K562 (cell line): ENCODE measurements at regions not wholly inside any gene's neighbourhood (a gene's known extent, or its start where the extent isn't known, plus 50 kb on each side); places are given as distances from the start of the nearest gene placed in this dataset.

Experiments used
- ATAC-seq: fragments of 200-7000 bp; cut with Tn5 transposase; 3 replicates; pipeline ENCODE4 v1.9.1; 2020; ENCODE audit warnings: moderate library complexity
- BruUV-seq: library from RNA; stranded (reverse); fragments of 400-500 nt; replicated peaks from 2 replicates; lab custom pipeline; 2021; lab: Mats Ljungman, UMichigan
- CTCF ChIA-PET: fragments of 300-600 bp; formaldehyde crosslinking; extraction: SDS; loops from one replicate; lab custom pipeline; 2021; ENCODE audit warnings: low intra/inter-chr PET ratio; lab: Yijun Ruan, JAX
- POLR2A ChIA-PET: fragments of 300-600, 350-650 bp; sonication (Branson Sonifier 250); formaldehyde crosslinking; extraction: SDS; loops from one replicate; lab custom pipeline; 2021; ENCODE audit warnings: antibody characterized with exemption, inconsistent platforms; lab: Yijun Ruan, JAX
- DNase-seq, 4 experiments: peaks; one replicate each; pipeline versions ENCODE4 v3.0.0 to v3.0.0-alpha.2; 2011 to 2018; ENCODE audit warnings: low spot score in 3 of 4, mixed read lengths in 3 of 4; ENCODE audit errors: extremely low read depth in 1 of 4
- FAIRE-seq: peaks from 2 replicates; lab custom pipeline; 2011; peaks lifted over from hg19 to GRCh38; lab: Jason Lieb, UNC
- H2AFZ ChIP-seq: 2 replicates; pipeline ENCODE4 v1.6.0; 2011; ENCODE audit warnings: low read depth, low read length, control low read depth, inconsistent platforms
- H3K27ac ChIP-seq: fragments of 200-600 bp; 3 replicates; pipeline ENCODE4 v1.8.0; 2011; ENCODE audit warnings: low read depth, mild to moderate bottlenecking, control low read depth, inconsistent platforms, low read length, moderate library complexity, mixed read lengths; ENCODE audit errors: extremely low read depth
- H3K27me3 ChIP-seq, 2 experiments: fragments of 300-600 bp in 1 of 2; 2 replicates in 1 of 2; 3 replicates in 1 of 2; pipeline versions ENCODE4 v1.6.0 to v1.8.0; 2011; ENCODE audit warnings: inconsistent platforms in 2 of 2, low read length in 2 of 2, mild to moderate bottlenecking in 1 of 2, mixed read lengths in 1 of 2, moderate library complexity in 1 of 2; ENCODE audit not compliant: control insufficient read depth in 2 of 2, insufficient read depth in 2 of 2
- H3K36me3 ChIP-seq: fragments of 300-600 bp; 3 replicates; pipeline ENCODE4 v1.8.0; 2011; ENCODE audit warnings: mild to moderate bottlenecking, low read length, inconsistent platforms; ENCODE audit not compliant: control insufficient read depth, insufficient read depth
- H3K4me1 ChIP-seq, 2 experiments: fragments of 200-600 bp in 1 of 2; replicated peaks in 1 of 2; 2 replicates in 1 of 2; 3 replicates in 1 of 2; pipeline versions ENCODE4 v1.5.1 to v1.8.0; 2011; ENCODE audit warnings: inconsistent platforms in 2 of 2, low read length in 2 of 2, mild to moderate bottlenecking in 1 of 2, mixed read lengths in 1 of 2, moderate library complexity in 1 of 2; ENCODE audit not compliant: control insufficient read depth in 2 of 2, insufficient read depth in 2 of 2
- H3K4me2 ChIP-seq: 2 replicates; pipeline ENCODE4 v1.6.1; 2011; ENCODE audit warnings: low read length, control low read depth, inconsistent platforms, mixed read lengths; ENCODE audit not compliant: insufficient read depth
- H3K4me3 ChIP-seq: fragments of 200-600 bp; sonication (generic), shearing (Covaris generic); 2 replicates; pipeline ENCODE4 v1.5.1; 2016; ENCODE audit warnings: control low read depth, inconsistent platforms
- H3K79me2 ChIP-seq: fragments of 200-600 bp; 3 replicates; pipeline ENCODE4 v1.8.0; 2011; ENCODE audit warnings: low read length, inconsistent platforms; ENCODE audit not compliant: control insufficient read depth, insufficient read depth
- H3K9ac ChIP-seq, 2 experiments: 2 replicates each; pipeline versions ENCODE4 v1.6.0 to v1.6.1; 2011; ENCODE audit warnings: low read depth in 2 of 2, low read length in 2 of 2, control low read depth in 1 of 2, inconsistent platforms in 1 of 2, mild to moderate bottlenecking in 1 of 2, mixed read lengths in 1 of 2; ENCODE audit not compliant: insufficient read depth in 1 of 2
- H3K9me1 ChIP-seq: one replicate; pipeline ENCODE4 v1.6.0; 2011; ENCODE audit warnings: inconsistent platforms, mild to moderate bottlenecking, low read length, moderate library complexity; ENCODE audit not compliant: control insufficient read depth, insufficient read depth
- H3K9me3 ChIP-seq: replicated peaks from 2 replicates; pipeline ENCODE4 v1.5.1; 2011; ENCODE audit warnings: low read depth, low read length, inconsistent platforms; ENCODE audit not compliant: control insufficient read depth, insufficient read depth
- H4K20me1 ChIP-seq: replicated peaks from 2 replicates; pipeline ENCODE4 v1.6.1; 2011; ENCODE audit warnings: low read length, inconsistent platforms, mixed read lengths; ENCODE audit not compliant: control insufficient read depth, insufficient read depth
- COPS2 ChIP-seq: fragments of 450-650 bp; conservative IDR thresholded peaks from 2 replicates; pipeline ENCODE4 v1.6.1; 2016; ENCODE audit warnings: mild to moderate bottlenecking, moderate library complexity
- DMBX1 ChIP-seq: fragments of 250-450 bp; sonication (Bioruptor Pico); IDR thresholded peaks from 2 replicates; pipeline ENCODE4 v1.8.0; 2022; ENCODE audit warnings: inconsistent platforms, mild to moderate bottlenecking, moderate library complexity, borderline replicate concordance
- HNRNPH1 ChIP-seq: fragments of 200-400 bp; formaldehyde crosslinking; optimal IDR thresholded peaks from 2 replicates; pipeline ENCODE3; 2017; ENCODE audit warnings: low read depth, mild to moderate bottlenecking, low read length, moderate library complexity
- HOXB6 ChIP-seq: fragments of 250-450 bp; sonication (Bioruptor Pico); IDR thresholded peaks from 2 replicates; pipeline ENCODE4 v1.5.1; 2022; ENCODE audit warnings: mild to moderate bottlenecking, borderline replicate concordance
- NR2C1 ChIP-seq, 2 experiments: fragments of 450-650 bp; IDR thresholded peaks; 2 replicates each; pipeline ENCODE4 v1.6.1; 2017; ENCODE audit warnings: mild to moderate bottlenecking in 2 of 2, antibody characterized with exemption in 1 of 2, inconsistent platforms in 1 of 2, missing compliant biosample characterization in 1 of 2, missing genetic modification characterization in 1 of 2
- SAP30 ChIP-seq: fragments of 200-600 bp; sonication (generic); IDR thresholded peaks from 2 replicates; pipeline ENCODE4 v1.6.1; 2012; ENCODE audit warnings: borderline replicate concordance, low read depth, mild to moderate bottlenecking, moderate library complexity, low read length, control low read depth, inconsistent platforms; ENCODE audit not compliant: insufficient read depth, poor library complexity, severe bottlenecking
- SREBF1 ChIP-seq: fragments of 150-350 bp; IDR thresholded peaks from 2 replicates; pipeline ENCODE4 v1.6.1; 2014; ENCODE audit warnings: antibody characterized with exemption, low read depth, low read length, borderline replicate concordance
- TBL1XR1 ChIP-seq, 2 experiments: IDR thresholded peaks; 2 replicates each; pipeline ENCODE4 v1.6.1; 2012; ENCODE audit warnings: improper control_type of control experiment in 2 of 2, low read length in 2 of 2, mild to moderate bottlenecking in 1 of 2
- YY1 ChIP-seq, 3 experiments: IDR thresholded peaks; 2 replicates each; pipeline ENCODE4 v1.6.1; 2011; ENCODE audit warnings: low read length in 2 of 3, mild to moderate bottlenecking in 2 of 3, moderate library complexity in 2 of 3, borderline replicate concordance in 1 of 3, control low read depth in 1 of 3, low read depth in 1 of 3; ENCODE audit not compliant: insufficient read depth in 3 of 3, insufficient replicate concordance in 2 of 3, control insufficient read depth in 1 of 3, insufficient read length in 1 of 3; ENCODE audit errors: extremely low read depth in 1 of 3
- ZNF23 ChIP-seq: fragments of 250-450 bp; sonication (Bioruptor Pico); IDR thresholded peaks from 2 replicates; pipeline ENCODE4 v1.4.0; 2020; ENCODE audit warnings: mild to moderate bottlenecking
- ZNF239 ChIP-seq: fragments of 250-450 bp; sonication (Bioruptor Pico); IDR thresholded peaks from 2 replicates; pipeline ENCODE4 v1.4.0; 2020; ENCODE audit warnings: mild to moderate bottlenecking
- ZNF384 ChIP-seq: IDR thresholded peaks from 2 replicates; pipeline ENCODE4 v1.6.1; 2012; ENCODE audit warnings: low read depth, low read length, improper control_type of control experiment
- ZNF41 ChIP-seq: fragments of 250-450 bp; sonication (Bioruptor Pico); conservative IDR thresholded peaks from 2 replicates; pipeline ENCODE4 v1.4.0; 2020; ENCODE audit warnings: mild to moderate bottlenecking
- WGBS: fragments of 100-300 bp; shearing (Covaris generic); methylation state at CpG from one replicate; pipeline ENCODE4 v1.1.6; 2016; ENCODE audit warnings: low coverage, mixed read lengths; ENCODE audit not compliant: insufficient coverage; ENCODE audit errors: missing lambda C conversion rate; 5-methylcytosine and 5-hydroxymethylcytosine counted together
- in situ Hi-C: fragments of 300-500 bp; cut with MboI; formaldehyde crosslinking; loops from 4 replicates; pipeline ENCODE4 v1.15.0; 2018; ENCODE audit warnings: inconsistent platforms, mixed read lengths
- intact Hi-C: fragments of 100-400 bp; cut with micrococcal nuclease; formaldehyde crosslinking; loops from 2 replicates; pipeline ENCODE4 v1.14.2; 2022
- TF ChIP-seq, protein P1 (sequence below): fragments of 450-650 bp; formaldehyde crosslinking; IDR thresholded peaks from 2 replicates; pipeline ENCODE4 v1.4.0; 2022; ENCODE audit warnings: missing genetic modification characterization
- TF ChIP-seq, protein P2 (sequence below): fragments of 250-450 bp; sonication (Bioruptor Pico); IDR thresholded peaks from 2 replicates; pipeline ENCODE4 v1.4.0; 2020; ENCODE audit warnings: borderline replicate concordance

DNA sequence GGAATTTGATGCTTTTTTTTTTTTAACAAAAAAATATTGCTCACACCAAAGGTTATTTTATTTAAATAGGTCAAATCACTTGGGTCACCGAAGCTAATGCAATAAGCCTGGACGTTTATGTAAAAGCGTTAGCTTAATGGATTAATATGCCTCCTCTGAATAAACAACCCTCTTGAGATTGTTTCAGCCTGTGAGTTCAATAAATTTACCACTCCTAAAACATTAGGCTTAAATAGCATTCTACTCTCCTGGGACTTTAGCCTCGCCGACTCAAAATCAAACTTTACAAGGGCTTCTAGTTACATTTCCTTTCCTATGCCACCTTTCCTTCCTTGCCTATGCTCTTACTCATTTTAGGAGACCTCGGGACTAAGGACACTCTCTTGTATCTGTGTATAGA is 79.3 kb downstream of the DNAJB9 start:
- no peak for FAIRE-seq
- intact Hi-C loops, result no loop called here
- no peaks in the 10 kb centered on the region for H3K9me3 ChIP-seq
- no peak for ATAC-seq
- no peaks in the 10 kb centered on the region for H3K79me2 ChIP-seq
- no peaks in the 10 kb centered on the region for H3K36me3 ChIP-seq
- no peak overlapping the region for H3K4me2 ChIP-seq
- H3K27ac ChIP-seq, result no peak overlapping the region
- H3K27me3 ChIP-seq, result no peaks in the 10 kb centered on the region; a peak in 1 of 5 replicates
- in situ Hi-C loops, result no loop called here
- no peaks in the 10 kb centered on the region for H3K4me1 ChIP-seq
- BruUV-seq, result no TSS peak
- no peaks in the 10 kb centered on the region for H3K9me1 ChIP-seq
- no peak for TF ChIP-seq SAP30
- TF ChIP-seq HOXB6, result no peak
- no peak for TF ChIP-seq ZNF239 (CRISPR knock-in tag)
- TF ChIP-seq ZNF23 (CRISPR knock-in tag), result no peak
- no peak for TF ChIP-seq HNRNPH1
- TF ChIP-seq TBL1XR1 (IDR thresholded peaks at IDR 0.05; ENCODE audit: low read length in 2 of 2), result no peak
- no peak for TF ChIP-seq ZNF384
- no peak for TF ChIP-seq YY1 (IDR thresholded peaks at IDR 0.05; ENCODE audit: borderline replicate concordance in 1 of 3, control insufficient read depth in 1 of 3, extremely low read depth in 1 of 3, insufficient read depth in 3 of 3, insufficient read length in 1 of 3, insufficient replicate concordance in 2 of 3, low read depth in 1 of 3, low read length in 2 of 3)
- TF ChIP-seq COPS2, result no peak
- TF ChIP-seq DMBX1 (CRISPR knock-in tag), result no peak
- TF ChIP-seq NR2C1 (IDR thresholded peaks at IDR 0.05), result no peak
- TF ChIP-seq NR2C1 (tag; IDR thresholded peaks at IDR 0.05), result no peak
- TF ChIP-seq, protein P1, sequence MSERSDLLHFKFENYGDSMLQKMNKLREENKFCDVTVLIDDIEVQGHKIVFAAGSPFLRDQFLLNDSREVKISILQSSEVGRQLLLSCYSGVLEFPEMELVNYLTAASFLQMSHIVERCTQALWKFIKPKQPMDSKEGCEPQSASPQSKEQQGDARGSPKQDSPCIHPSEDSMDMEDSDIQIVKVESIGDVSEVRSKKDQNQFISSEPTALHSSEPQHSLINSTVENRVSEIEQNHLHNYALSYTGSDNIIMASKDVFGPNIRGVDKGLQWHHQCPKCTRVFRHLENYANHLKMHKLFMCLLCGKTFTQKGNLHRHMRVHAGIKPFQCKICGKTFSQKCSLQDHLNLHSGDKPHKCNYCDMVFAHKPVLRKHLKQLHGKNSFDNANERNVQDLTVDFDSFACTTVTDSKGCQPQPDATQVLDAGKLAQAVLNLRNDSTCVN (CRISPR knock-in tag), result no peak
- TF ChIP-seq, protein P2, sequence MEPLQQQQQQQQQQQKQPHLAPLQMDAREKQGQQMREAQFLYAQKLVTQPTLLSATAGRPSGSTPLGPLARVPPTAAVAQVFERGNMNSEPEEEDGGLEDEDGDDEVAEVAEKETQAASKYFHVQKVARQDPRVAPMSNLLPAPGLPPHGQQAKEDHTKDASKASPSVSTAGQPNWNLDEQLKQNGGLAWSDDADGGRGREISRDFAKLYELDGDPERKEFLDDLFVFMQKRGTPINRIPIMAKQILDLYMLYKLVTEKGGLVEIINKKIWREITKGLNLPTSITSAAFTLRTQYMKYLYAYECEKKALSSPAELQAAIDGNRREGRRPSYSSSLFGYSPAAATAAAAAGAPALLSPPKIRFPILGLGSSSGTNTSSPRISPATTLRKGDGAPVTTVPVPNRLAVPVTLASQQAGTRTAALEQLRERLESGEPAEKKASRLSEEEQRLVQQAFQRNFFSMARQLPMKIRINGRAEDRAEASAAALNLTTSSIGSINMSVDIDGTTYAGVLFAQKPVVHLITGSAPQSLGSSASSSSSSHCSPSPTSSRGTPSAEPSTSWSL (CRISPR knock-in tag), result no peak
- TF ChIP-seq ZNF41 (CRISPR knock-in tag), result no peak
- TF ChIP-seq SREBF1, result no peak
- TF ChIP-seq, all 486 proteins: peak for 0
- ChIA-PET POLR2A (no interaction called here), CTCF (no interaction called here)
- WGBS, result 2% methylated on average over 6 of the region's 6 CpGs
- H2AFZ ChIP-seq, result no peak overlapping the region
- DNase-seq, result no peak
- H4K20me1 ChIP-seq, result no peaks in the 10 kb centered on the region
- H3K9ac ChIP-seq, result no peak overlapping the region
- no peak overlapping the region for H3K4me3 ChIP-seq
